GM23338 (cell line): ENCODE measurements at regions not wholly inside any gene's neighbourhood (a gene's known extent, or its start where the extent isn't known, plus 50 kb on each side); places are given as distances from the start of the nearest gene placed in this dataset.

Experiments
- CTCF ChIP-seq, 2 experiments: fragments of 200-600 bp in 1 of 2; sonication (generic) in 1 of 2; conservative IDR thresholded peaks; 2 replicates each; pipeline versions ENCODE4 v1.5.1 to v1.6.1; 2016 to 2017; ENCODE audit warnings: antibody characterized with exemption in 2 of 2, low read depth in 2 of 2, mild to moderate bottlenecking in 2 of 2, moderate library complexity in 1 of 2
- EZH2 ChIP-seq: fragments of 200-600 bp; sonication (generic); IDR thresholded peaks from one replicate; pipeline ENCODE4 v1.8.0; 2017; ENCODE audit warnings: antibody characterized with exemption, mild to moderate bottlenecking, low read depth; ENCODE audit not compliant: unreplicated experiment
- TF ChIP-seq, protein P1 (sequence below): IDR thresholded peaks from one replicate; pipeline ENCODE4 v1.6.1; 2018; ENCODE audit warnings: antibody characterized with exemption; ENCODE audit not compliant: unreplicated experiment

DNA sequence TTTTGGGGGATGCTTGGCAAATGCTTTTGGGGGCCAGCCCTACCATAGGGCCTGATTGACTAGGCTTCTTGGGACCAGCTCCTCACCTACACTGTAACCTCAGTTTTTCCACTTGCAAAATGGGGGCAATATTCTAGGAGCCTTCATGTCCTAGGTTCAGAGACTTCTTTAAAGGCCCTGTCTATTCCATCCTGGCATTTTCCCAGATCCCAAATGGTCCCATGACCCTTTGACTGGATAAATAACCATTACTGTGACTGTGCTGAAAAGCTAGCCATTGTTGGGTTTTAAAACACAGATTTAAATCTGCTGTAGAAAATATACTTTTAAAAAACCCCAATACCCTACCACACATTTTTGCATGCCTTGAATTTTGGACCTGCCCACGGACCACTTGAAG, 149.8 kb downstream of the EFNB1 start:
- TF ChIP-seq CTCF (conservative IDR thresholded peaks at IDR 0.05; ENCODE audit: low read depth in 2 of 2) (no peak), EZH2 (no peak)
- TF ChIP-seq, protein P1, sequence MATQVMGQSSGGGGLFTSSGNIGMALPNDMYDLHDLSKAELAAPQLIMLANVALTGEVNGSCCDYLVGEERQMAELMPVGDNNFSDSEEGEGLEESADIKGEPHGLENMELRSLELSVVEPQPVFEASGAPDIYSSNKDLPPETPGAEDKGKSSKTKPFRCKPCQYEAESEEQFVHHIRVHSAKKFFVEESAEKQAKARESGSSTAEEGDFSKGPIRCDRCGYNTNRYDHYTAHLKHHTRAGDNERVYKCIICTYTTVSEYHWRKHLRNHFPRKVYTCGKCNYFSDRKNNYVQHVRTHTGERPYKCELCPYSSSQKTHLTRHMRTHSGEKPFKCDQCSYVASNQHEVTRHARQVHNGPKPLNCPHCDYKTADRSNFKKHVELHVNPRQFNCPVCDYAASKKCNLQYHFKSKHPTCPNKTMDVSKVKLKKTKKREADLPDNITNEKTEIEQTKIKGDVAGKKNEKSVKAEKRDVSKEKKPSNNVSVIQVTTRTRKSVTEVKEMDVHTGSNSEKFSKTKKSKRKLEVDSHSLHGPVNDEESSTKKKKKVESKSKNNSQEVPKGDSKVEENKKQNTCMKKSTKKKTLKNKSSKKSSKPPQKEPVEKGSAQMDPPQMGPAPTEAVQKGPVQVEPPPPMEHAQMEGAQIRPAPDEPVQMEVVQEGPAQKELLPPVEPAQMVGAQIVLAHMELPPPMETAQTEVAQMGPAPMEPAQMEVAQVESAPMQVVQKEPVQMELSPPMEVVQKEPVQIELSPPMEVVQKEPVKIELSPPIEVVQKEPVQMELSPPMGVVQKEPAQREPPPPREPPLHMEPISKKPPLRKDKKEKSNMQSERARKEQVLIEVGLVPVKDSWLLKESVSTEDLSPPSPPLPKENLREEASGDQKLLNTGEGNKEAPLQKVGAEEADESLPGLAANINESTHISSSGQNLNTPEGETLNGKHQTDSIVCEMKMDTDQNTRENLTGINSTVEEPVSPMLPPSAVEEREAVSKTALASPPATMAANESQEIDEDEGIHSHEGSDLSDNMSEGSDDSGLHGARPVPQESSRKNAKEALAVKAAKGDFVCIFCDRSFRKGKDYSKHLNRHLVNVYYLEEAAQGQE, result no peak
